ENCODE measurements at regions not wholly inside any gene's neighbourhood (a gene's known extent, or its start where the extent isn't known, plus 50 kb on each side); places are given as distances from the start of the nearest gene placed in this dataset.

DNA sequence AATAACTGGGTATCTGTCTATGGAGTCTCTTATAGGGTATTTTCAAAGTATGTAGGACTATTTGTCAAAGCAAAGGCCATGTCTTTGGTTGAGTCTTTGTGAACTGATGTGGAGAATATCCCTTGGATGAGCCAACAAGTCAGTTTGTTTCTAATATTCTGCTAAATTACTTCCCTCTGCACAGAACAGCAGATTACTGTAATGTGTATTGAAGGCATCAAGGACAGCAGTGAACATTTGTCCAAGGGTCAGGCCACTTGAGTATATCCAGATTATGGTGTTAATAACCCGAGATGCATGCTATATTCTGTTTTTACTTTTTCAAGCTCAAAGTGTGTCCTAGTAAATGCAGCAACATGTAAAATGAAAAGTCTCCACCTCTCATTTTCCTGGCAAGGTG is 144.2 kb upstream of the GLI3 start:
- H3K4me3 Mint-ChIP-seq, result no peak overlapping the region
- TF ChIP-seq, protein P1, sequence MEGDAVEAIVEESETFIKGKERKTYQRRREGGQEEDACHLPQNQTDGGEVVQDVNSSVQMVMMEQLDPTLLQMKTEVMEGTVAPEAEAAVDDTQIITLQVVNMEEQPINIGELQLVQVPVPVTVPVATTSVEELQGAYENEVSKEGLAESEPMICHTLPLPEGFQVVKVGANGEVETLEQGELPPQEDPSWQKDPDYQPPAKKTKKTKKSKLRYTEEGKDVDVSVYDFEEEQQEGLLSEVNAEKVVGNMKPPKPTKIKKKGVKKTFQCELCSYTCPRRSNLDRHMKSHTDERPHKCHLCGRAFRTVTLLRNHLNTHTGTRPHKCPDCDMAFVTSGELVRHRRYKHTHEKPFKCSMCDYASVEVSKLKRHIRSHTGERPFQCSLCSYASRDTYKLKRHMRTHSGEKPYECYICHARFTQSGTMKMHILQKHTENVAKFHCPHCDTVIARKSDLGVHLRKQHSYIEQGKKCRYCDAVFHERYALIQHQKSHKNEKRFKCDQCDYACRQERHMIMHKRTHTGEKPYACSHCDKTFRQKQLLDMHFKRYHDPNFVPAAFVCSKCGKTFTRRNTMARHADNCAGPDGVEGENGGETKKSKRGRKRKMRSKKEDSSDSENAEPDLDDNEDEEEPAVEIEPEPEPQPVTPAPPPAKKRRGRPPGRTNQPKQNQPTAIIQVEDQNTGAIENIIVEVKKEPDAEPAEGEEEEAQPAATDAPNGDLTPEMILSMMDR (IDR thresholded peaks at IDR 0.05), result no peak
- DNase-seq (no peak), ATAC-seq (ENCODE audit: low read depth) (no peak)
- intact Hi-C loops (cut with micrococcal nuclease), result no loop called here
- POLR2A ChIA-PET, result no interaction called here
- no peaks in the 10 kb centered on the region for H3K27me3 Mint-ChIP-seq
- CTCF ChIA-PET, result no interaction called here
- H3K9me3 Mint-ChIP-seq, result peaks cover 6% of the 10 kb centered on the region
- H3K27ac Mint-ChIP-seq, result no peak overlapping the region
- no peaks in the 10 kb centered on the region for H3K36me3 Mint-ChIP-seq (ENCODE audit: low read depth)
- no peaks in the 10 kb centered on the region for H3K4me1 Mint-ChIP-seq

GRCh38 chr7:42380401-42380800 is 143.4 kb upstream of the GLI3 start:
- POLR2A ChIA-PET, result no interaction called here
- no peak for ATAC-seq (ENCODE audit: low read depth)
- Mint-ChIP-seq H3K36me3 (ENCODE audit: low read depth) (no peaks in the 10 kb centered on the region), H3K9me3 (peaks cover 6% of the 10 kb centered on the region), H3K4me3 (no peak overlapping the region), H3K27ac (no peak overlapping the region), H3K27me3 (no peaks in the 10 kb centered on the region), H3K4me1 (no peaks in the 10 kb centered on the region)
- CTCF ChIA-PET, result no interaction called here
- TF ChIP-seq, protein P1 (IDR thresholded peaks at IDR 0.05), result no peak
- intact Hi-C loops (cut with micrococcal nuclease), result no loop called here
- DNase-seq, result no peak

DNA sequence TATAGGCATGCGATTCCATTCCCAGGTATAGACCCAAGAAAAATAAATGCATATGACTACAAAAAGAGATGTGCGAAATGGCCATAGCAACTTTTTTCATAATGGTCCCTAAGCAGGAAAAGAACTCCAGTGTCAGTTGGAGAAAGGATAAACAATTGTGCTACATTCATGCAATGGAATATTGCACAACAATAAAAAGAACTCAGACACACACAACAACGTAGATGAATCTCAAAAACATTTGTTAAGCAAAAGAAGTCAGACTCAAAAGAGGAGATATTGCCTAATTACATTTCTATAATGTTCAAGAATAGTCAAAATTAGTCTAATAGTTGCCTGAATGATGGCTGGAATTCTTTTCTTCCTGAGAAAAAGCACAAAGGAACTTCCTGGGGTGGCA is 141.1 kb upstream of the GLI3 start:
- DNase-seq, result no peak
- no peak overlapping the region for H3K27ac Mint-ChIP-seq
- intact Hi-C loops (cut with micrococcal nuclease), result no loop called here
- H3K36me3 Mint-ChIP-seq (ENCODE audit: low read depth), result no peaks in the 10 kb centered on the region
- TF ChIP-seq, protein P1 (IDR thresholded peaks at IDR 0.05), result no peak
- ChIA-PET POLR2A (no interaction called here), CTCF (no interaction called here)
- no peaks in the 10 kb centered on the region for H3K27me3 Mint-ChIP-seq
- H3K4me1 Mint-ChIP-seq, result no peaks in the 10 kb centered on the region
- peaks cover 6% of the 10 kb centered on the region for H3K9me3 Mint-ChIP-seq
- no peak for ATAC-seq (ENCODE audit: low read depth)
- H3K4me3 Mint-ChIP-seq, result no peak overlapping the region

DNA sequence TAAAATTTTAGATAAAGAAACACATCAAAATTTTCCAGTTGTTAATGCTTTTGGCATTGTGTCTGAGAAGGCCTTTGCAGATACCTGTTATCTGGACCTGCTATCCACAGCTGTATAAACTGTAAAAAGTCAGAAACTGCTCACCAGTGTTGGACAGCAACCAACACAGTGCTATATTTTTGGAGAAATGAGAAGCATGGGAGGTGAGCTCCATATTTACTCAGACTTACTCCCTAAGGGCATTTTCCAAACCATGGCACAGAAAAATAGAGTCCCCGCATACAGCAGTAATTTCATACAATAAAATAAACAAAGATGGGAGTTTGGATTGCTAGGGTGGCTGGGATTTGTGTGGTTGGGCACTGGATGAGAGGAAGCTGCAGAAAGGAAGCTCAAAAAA is 136.3 kb upstream of the GLI3 start:
- H3K9me3 Mint-ChIP-seq, result peaks cover 8% of the 10 kb centered on the region
- no peaks in the 10 kb centered on the region for H3K36me3 Mint-ChIP-seq (ENCODE audit: low read depth)
- H3K4me1 Mint-ChIP-seq, result no peaks in the 10 kb centered on the region
- H3K27me3 Mint-ChIP-seq, result no peaks in the 10 kb centered on the region
- ATAC-seq (ENCODE audit: low read depth), result no peak
- intact Hi-C loops (cut with micrococcal nuclease), result no loop called here
- CTCF ChIA-PET, result no interaction called here
- TF ChIP-seq, protein P1 (IDR thresholded peaks at IDR 0.05), result no peak
- H3K27ac Mint-ChIP-seq, result no peak overlapping the region
- POLR2A ChIA-PET, result no interaction called here
- H3K4me3 Mint-ChIP-seq, result no peak overlapping the region
- no peak for DNase-seq

DNA sequence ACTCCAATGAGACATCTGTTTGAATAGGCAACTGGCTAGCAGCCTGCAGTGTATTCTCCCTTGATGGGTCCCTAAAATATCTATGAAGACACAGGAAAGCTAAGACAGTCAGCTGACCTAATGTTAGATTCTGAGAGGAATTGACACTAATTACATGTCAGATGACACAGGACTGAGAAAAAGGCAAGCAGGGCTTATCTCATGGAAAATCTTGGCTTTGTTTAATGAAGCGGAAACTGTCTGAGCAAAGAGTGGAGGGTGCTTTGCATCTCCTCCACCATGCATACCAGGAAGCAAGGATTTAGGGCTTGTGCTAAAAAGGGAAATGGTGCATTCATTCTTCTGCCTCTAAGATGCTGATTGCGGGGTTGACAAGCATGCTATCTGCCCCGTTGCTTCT is 135.5 kb upstream of the GLI3 start:
- H3K4me1 Mint-ChIP-seq, result no peaks in the 10 kb centered on the region
- ChIA-PET CTCF (no interaction called here), POLR2A (no interaction called here)
- DNase-seq, result no peak
- intact Hi-C loops (cut with micrococcal nuclease), result no loop called here
- ATAC-seq (ENCODE audit: low read depth), result no peak
- H3K36me3 Mint-ChIP-seq (ENCODE audit: low read depth), result no peaks in the 10 kb centered on the region
- no peak overlapping the region for H3K4me3 Mint-ChIP-seq
- H3K27me3 Mint-ChIP-seq, result no peaks in the 10 kb centered on the region
- peaks cover 10% of the 10 kb centered on the region for H3K9me3 Mint-ChIP-seq
- TF ChIP-seq, protein P1 (IDR thresholded peaks at IDR 0.05), result no peak
- no peak overlapping the region for H3K27ac Mint-ChIP-seq

Measured in activated B cell treated with CpG ODN at 0.5 μM for 24 hours (primary cell).